22Rv1 (cell line): ENCODE measurements at regions not wholly inside any gene's neighbourhood (a gene's known extent, or its start where the extent isn't known, plus 50 kb on each side); places are given as distances from the start of the nearest gene placed in this dataset.

Source experiments
- CTCF ChIP-seq: fragments of 450-650 bp; IDR thresholded peaks from 2 replicates; pipeline ENCODE4 v1.5.1; 2017; ENCODE audit warnings: mild to moderate bottlenecking
- ZFX ChIP-seq: fragments of 450-650 bp; IDR thresholded peaks from 2 replicates; pipeline ENCODE4 v1.6.1; 2017; ENCODE audit warnings: antibody characterized with exemption, borderline replicate concordance

- TF ChIP-seq CTCF (no peak), ZFX (no peak)
Measured at GRCh38 chr4:13711233-13711785, 83.8 kb upstream of the BOD1L1 start.
